HG03135 (cell line): ENCODE measurements at regions not wholly inside any gene's neighbourhood (a gene's known extent, or its start where the extent isn't known, plus 50 kb on each side); places are given as distances from the start of the nearest gene placed in this dataset.

Experiments used
- ATAC-seq: cut with Tn5 transposase; IDR thresholded peaks from one replicate; pipeline ENCODE4 v1.9.1; 2021; ENCODE audit warnings: mild to moderate bottlenecking, moderate library complexity; ENCODE audit not compliant: unreplicated experiment

- no peak for ATAC-seq
These were observed 986.3 kb downstream of the TFAP2A start for GRCh38 chr6:9428421-9429172.

DNA sequence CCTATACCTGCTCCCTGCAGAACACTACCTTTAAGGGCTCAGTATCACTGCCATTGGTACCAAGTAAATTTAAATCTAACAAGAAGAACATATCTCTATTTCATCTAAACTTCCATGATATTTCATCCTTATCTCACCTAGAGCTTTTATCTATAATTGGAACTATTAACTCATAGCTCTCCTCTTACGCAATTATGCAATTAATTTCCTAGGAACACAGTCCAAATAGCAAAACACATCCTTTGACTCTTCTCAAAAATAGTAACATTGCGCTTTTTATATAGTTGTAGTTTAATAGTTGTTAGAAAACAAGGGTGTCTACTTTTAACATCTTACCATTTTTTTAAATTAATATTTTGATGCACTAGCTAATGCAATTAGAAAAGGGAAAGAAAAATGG is 986.8 kb upstream of the SLC35B3 start:
- no peak for ATAC-seq

DNA sequence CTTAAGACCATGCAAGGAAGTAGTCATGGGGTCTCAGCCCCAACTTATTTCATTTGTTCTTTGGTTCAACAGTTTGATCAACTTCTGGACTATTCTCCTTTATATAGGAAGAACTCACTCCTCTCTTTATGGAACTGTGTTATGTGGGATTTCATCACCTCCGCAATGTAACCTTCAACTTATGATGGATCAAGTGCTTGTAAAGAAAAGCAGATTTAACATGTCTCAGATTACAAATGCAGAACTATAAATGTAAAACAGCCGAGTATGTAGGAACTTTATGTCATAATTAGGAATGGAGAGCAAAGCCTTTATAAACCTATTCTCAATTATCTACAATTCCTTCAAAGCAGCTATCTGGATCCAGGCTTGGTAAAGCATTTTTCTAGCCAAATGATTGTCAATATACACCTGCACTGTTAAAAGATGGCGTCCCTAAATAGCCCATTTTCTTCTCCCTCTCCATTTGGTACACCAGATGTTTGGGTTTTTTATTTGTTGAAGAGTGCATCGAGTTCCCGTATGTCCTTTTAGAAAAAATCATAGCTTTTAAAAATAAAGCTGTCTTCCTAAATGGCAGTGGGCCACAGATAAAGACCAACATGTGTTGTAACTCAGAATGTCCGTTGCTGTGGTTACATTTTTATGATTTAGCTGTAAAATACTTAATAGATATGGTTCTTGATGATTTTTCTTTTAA is 985.1 kb upstream of the SLC35B3 start:
- no peak for ATAC-seq

DNA sequence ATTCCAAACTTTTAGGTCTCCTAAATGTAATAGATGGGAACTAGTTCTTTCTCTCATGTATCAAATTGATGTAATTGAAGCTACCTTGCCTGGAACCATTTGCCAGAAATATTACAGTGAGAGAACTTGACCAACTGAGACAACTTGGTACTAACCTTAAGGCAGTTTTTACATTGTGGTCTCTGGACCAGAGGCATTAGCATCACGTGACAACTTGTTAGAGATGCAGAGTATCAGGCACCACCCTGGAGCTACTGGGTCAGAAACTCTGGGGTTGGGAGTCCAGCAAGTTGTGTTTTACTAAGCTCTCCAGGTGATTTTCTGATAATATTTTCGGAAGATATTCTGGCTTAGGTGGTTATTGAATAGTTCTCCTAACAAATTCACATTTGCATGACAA is 982.1 kb upstream of the SLC35B3 start:
- no peak for ATAC-seq

DNA sequence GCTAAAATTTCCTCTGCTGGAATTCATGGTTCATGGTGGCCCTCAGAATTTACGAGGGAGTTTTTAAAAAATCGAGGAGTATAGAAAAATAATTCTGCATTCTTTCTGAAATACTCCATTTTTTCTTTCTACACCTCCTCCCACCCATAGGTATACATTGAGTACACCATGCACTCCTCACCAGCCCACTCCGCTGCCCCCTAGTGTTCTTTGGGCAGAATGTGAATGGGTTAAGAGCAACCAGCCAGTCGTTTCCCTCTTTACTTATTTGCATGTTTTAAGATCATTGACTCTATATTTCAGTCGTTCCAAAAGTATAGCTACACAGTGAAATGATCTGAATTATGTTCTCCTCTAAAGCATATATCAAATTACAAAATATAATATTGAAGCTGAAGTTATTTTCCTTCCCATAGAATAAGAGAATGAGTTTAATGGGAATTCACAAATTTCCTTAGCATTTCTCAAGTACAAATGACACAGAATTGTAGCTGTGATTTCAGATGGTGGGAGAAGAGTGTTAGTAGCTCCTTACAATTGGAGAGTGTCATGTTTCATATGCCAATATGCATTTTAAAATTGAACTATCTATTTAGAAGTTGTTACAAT is 977.7 kb upstream of the SLC35B3 start:
- ATAC-seq, result no peak

GRCh38 chr6:9409126-9409525 is 973.8 kb upstream of the SLC35B3 start:
- ATAC-seq, result no peak

- ATAC-seq, result no peak
These were observed 973.2 kb upstream of the SLC35B3 start for GRCh38 chr6:9408402-9409117.

- ATAC-seq, result no peak
These were observed 970.5 kb upstream of the SLC35B3 start for GRCh38 chr6:9405825-9406224.

- ATAC-seq, result no peak
These were observed 970.0 kb upstream of the SLC35B3 start for GRCh38 chr6:9405369-9405768.

GRCh38 chr6:9404351-9405146 is 969.2 kb upstream of the SLC35B3 start:
- no peak for ATAC-seq

- ATAC-seq, result no peak
These were observed 968.4 kb upstream of the SLC35B3 start for GRCh38 chr6:9403736-9404135.

GRCh38 chr6:9401960-9402359 is 966.6 kb upstream of the SLC35B3 start:
- no peak for ATAC-seq

- ATAC-seq, result no peak
These were observed 964.6 kb upstream of the SLC35B3 start for GRCh38 chr6:9399916-9400315.

- no peak for ATAC-seq
These were observed 963.5 kb upstream of the SLC35B3 start for GRCh38 chr6:9398767-9399373.

- no peak for ATAC-seq
These were observed 962.9 kb upstream of the SLC35B3 start for GRCh38 chr6:9398071-9398766.

- no peak for ATAC-seq
These were observed 953.3 kb upstream of the SLC35B3 start for GRCh38 chr6:9388596-9388995.

- ATAC-seq, result no peak
These were observed 945.2 kb upstream of the SLC35B3 start for GRCh38 chr6:9380568-9380967.

DNA sequence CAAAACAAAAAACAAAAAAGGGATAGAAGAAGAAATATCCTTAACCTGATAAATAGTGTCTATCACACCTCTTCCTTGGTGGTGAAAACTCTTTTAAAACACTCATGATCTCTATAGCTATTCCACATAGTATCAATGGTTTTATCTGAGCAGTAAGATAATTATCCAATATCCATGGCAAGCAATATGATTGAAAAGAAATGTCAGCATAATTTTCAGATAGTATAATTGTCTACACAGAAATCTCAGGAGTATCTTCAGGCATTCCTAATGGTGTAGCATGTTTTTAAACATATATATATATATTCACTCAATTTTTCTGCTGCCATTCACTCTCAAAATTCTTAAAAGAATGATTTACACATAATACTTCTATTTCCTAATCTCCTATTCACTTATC is 938.0 kb upstream of the SLC35B3 start:
- no peak for ATAC-seq

GRCh38 chr6:9370480-9370879 is 935.1 kb upstream of the SLC35B3 start:
- no peak for ATAC-seq

DNA sequence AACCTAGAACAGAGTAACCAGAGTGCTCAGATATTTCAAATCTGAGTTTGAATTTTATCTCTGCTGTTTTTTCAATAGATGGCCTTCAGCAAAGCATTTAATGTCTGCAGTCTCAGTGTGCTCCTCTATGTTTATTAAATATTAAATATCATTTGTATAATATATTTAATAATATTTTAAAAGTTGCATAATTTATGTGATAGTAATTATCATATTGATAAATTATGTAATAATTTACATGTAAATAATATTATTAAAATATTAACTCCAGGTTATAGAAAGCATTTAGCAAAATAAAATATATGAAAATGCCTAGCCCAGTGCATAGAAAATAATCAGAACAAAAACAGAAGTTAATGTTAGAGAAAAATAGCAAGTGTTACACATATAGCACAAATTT is 930.0 kb upstream of the SLC35B3 start:
- no peak for ATAC-seq
